PC-3 (cell line): ENCODE measurements at regions not wholly inside any gene's neighbourhood (a gene's known extent, or its start where the extent isn't known, plus 50 kb on each side); places are given as distances from the start of the nearest gene placed in this dataset.

Experiments used
- ATAC-seq: fragments of 200-7000 bp; cut with Tn5 transposase; 2 replicates; pipeline ENCODE4 v1.9.1; 2020; ENCODE audit warnings: mild to moderate bottlenecking, moderate library complexity
- BruUV-seq: library from RNA; stranded (reverse); fragments of 400-500 nt; replicated peaks from 2 replicates; lab custom pipeline; 2021; lab: Mats Ljungman, UMichigan
- CTCF ChIA-PET: fragments of 300-600 bp; sonication (Branson Sonifier 250); formaldehyde crosslinking; loops from one replicate; lab custom pipeline; 2022; ENCODE audit warnings: antibody characterized with exemption; lab: Charles Lee
- POLR2A ChIA-PET: fragments of 300-600 bp; sonication (Branson Sonifier 250); formaldehyde crosslinking; loops from one replicate; lab custom pipeline; 2022; ENCODE audit warnings: antibody characterized with exemption; ENCODE audit not compliant: unreplicated experiment; lab: Charles Lee
- DNase-seq: peaks from one replicate; pipeline ENCODE4 v3.0.0-alpha.2; 2015
- H2AFZ ChIP-seq: fragments of 300-600 bp; sonication (generic); 2 replicates; pipeline ENCODE4 v1.6.0; 2016; ENCODE audit warnings: antibody characterized with exemption, low read length
- H3F3A ChIP-seq: fragments of 300-600 bp; sonication (generic); one replicate; pipeline ENCODE4 v1.6.0; 2017; ENCODE audit warnings: antibody characterized with exemption, low read length, control low read depth, mild to moderate bottlenecking; ENCODE audit not compliant: unreplicated experiment
- H3K27ac ChIP-seq: fragments of 300-600 bp; sonication (generic); 2 replicates; pipeline ENCODE4 v1.5.1; 2016; ENCODE audit warnings: mild to moderate bottlenecking, low read length
- H3K27me3 ChIP-seq: fragments of 300-600 bp; sonication (generic); 2 replicates; pipeline ENCODE4 v1.6.1; 2016; ENCODE audit warnings: low read length, mixed read lengths
- H3K36me3 ChIP-seq: fragments of 300-600 bp; sonication (generic); 2 replicates; pipeline ENCODE4 v1.6.1; 2016; ENCODE audit warnings: low read depth, mixed run types, low read length, mixed read lengths
- H3K4me1 ChIP-seq: fragments of 300-600 bp; sonication (generic); 2 replicates; pipeline ENCODE4 v1.5.1; 2016; ENCODE audit warnings: low read length; ENCODE audit not compliant: insufficient read depth
- H3K4me2 ChIP-seq: fragments of 300-600 bp; sonication (generic); 2 replicates; pipeline ENCODE4 v1.6.0; 2016; ENCODE audit warnings: low read length
- H3K4me3 ChIP-seq: fragments of 300-600 bp; sonication (generic); 2 replicates; pipeline ENCODE4 v1.5.1; 2016; ENCODE audit warnings: mild to moderate bottlenecking, low read length, mixed read lengths
- H3K79me2 ChIP-seq: fragments of 300-600 bp; sonication (generic); 2 replicates; pipeline ENCODE4 v1.6.1; 2017; ENCODE audit warnings: low read length, mixed read lengths
- H3K9ac ChIP-seq: fragments of 300-600 bp; sonication (generic); 2 replicates; pipeline ENCODE4 v1.6.0; 2016; ENCODE audit warnings: mild to moderate bottlenecking, low read length
- H3K9me2 ChIP-seq: fragments of 300-600 bp; sonication (generic); replicated peaks from 2 replicates; pipeline ENCODE4 v1.6.1; 2016; ENCODE audit warnings: mixed run types, low read length, mixed read lengths
- H3K9me3 ChIP-seq: fragments of 300-600 bp; sonication (generic); 2 replicates; pipeline ENCODE4 v1.6.1; 2016; ENCODE audit warnings: low read length, mixed read lengths
- H4K20me1 ChIP-seq: fragments of 300-600 bp; sonication (generic); 2 replicates; pipeline ENCODE4 v1.6.1; 2016; ENCODE audit warnings: low read length, mixed read lengths
- EZH2 ChIP-seq: fragments of 300-600 bp; sonication (generic); IDR thresholded peaks from one replicate; pipeline ENCODE4 v1.6.1; 2017; ENCODE audit warnings: antibody characterized with exemption, mild to moderate bottlenecking, low read length; ENCODE audit not compliant: unreplicated experiment
- EZH2phosphoT487 ChIP-seq: fragments of 300-600 bp; sonication (generic); IDR thresholded peaks from 2 replicates; pipeline ENCODE4 v1.6.1; 2018; ENCODE audit warnings: mild to moderate bottlenecking, antibody characterized with exemption, low read length, borderline replicate concordance
- intact Hi-C: fragments of 100-400 bp; cut with micrococcal nuclease; formaldehyde crosslinking; loops from 2 replicates; pipeline ENCODE4 v1.9.0; 2023
- TF ChIP-seq, protein P1 (sequence below): fragments of 300-600 bp; sonication (generic); conservative IDR thresholded peaks from 2 replicates; pipeline ENCODE4 v1.5.1; 2017; ENCODE audit warnings: antibody characterized with exemption, low read depth, mild to moderate bottlenecking, low read length

DNA sequence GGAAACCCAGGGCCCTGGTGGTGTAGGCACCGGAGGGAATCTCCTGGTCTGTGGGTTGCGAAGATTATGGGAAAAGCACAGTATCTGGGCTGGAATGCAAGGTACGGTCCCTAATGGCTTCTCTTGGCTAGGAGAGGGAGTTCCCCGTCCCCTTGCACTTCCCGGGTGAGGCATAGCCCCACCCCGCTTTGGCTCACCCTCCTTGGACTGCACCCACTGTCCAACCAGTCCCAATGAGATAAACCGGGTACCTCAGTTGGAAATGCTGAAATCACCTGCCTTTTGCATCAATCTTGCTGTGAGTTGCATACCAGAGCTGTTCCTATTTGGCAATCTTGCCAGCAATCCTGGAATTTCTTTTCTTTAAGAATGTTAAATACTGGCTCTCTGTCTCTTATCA is 1429.1 kb downstream of the MAT2B start:
- Histone ChIP-seq H3K4me2 (no peak overlapping the region), H4K20me1 (no peaks in the 10 kb centered on the region), H3F3A (no peaks in the 10 kb centered on the region), H2AFZ (no peak overlapping the region), H3K36me3 (no peaks in the 10 kb centered on the region), H3K9me2 (no peaks in the 10 kb centered on the region), H3K79me2 (no peaks in the 10 kb centered on the region), H3K27ac (no peak overlapping the region), H3K9ac (no peak overlapping the region), H3K9me3 (no peaks in the 10 kb centered on the region), H3K27me3 (no peaks in the 10 kb centered on the region), H3K4me3 (no peak overlapping the region), H3K4me1 (no peaks in the 10 kb centered on the region)
- DNase-seq (no peak), ATAC-seq (no peak)
- intact Hi-C loops, result no loop called here
- POLR2A ChIA-PET, result no interaction called here
- CTCF ChIA-PET, result no interaction called here
- TF ChIP-seq EZH2, result no peak
- no TSS peak for BruUV-seq

DNA sequence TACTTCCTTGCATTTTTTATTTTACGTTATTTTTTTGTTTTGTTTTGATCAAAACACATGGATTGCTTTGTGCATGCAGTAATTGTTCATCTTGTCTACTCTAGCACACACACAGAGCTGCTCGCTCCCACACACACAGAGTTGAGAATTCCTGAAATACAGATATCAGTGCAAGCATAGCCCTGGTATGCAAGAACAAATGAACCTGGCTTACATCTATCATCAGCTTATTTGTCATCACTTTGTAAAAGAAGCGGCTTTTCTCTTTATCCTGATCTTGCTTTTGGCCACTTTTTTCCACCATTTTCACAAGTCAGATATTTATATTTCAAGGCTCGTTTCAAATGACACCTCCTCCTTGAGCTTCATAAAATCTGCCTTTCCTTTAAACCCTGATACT is 1435.7 kb downstream of the MAT2B start:
- ChIA-PET POLR2A (no interaction called here), CTCF (no interaction called here)
- Histone ChIP-seq H3K4me2 (no peak overlapping the region), H3K79me2 (no peaks in the 10 kb centered on the region), H3F3A (no peaks in the 10 kb centered on the region), H3K4me1 (no peaks in the 10 kb centered on the region), H2AFZ (no peak overlapping the region), H3K9me3 (no peaks in the 10 kb centered on the region), H4K20me1 (no peaks in the 10 kb centered on the region), H3K9ac (no peak overlapping the region), H3K36me3 (no peaks in the 10 kb centered on the region), H3K9me2 (no peaks in the 10 kb centered on the region), H3K27me3 (no peaks in the 10 kb centered on the region), H3K27ac (no peak overlapping the region), H3K4me3 (no peak overlapping the region)
- DNase-seq (no peak), ATAC-seq (no peak)
- TF ChIP-seq, protein P1, sequence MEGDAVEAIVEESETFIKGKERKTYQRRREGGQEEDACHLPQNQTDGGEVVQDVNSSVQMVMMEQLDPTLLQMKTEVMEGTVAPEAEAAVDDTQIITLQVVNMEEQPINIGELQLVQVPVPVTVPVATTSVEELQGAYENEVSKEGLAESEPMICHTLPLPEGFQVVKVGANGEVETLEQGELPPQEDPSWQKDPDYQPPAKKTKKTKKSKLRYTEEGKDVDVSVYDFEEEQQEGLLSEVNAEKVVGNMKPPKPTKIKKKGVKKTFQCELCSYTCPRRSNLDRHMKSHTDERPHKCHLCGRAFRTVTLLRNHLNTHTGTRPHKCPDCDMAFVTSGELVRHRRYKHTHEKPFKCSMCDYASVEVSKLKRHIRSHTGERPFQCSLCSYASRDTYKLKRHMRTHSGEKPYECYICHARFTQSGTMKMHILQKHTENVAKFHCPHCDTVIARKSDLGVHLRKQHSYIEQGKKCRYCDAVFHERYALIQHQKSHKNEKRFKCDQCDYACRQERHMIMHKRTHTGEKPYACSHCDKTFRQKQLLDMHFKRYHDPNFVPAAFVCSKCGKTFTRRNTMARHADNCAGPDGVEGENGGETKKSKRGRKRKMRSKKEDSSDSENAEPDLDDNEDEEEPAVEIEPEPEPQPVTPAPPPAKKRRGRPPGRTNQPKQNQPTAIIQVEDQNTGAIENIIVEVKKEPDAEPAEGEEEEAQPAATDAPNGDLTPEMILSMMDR, result no peak
- TF ChIP-seq EZH2phosphoT487 (no peak), EZH2 (no peak)
- BruUV-seq, result no TSS peak
- intact Hi-C loops, result no loop called here

DNA sequence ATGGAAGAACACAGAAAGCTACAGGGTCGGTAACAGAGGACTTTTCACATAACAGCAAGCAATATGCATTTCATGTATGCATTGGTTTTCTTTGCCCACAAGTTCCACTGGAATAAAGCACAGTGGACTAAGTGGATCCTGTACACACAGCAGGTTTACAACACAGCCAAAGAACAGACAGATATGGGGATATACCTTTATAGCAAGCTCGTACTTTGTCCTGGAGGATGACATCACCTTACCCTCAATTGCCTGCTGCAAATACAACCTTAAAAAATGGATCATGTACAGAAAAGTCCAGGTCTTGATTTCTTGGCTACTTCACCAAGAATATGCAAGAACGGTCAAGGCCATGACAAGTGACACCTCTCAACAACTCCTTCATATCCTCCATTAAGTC is 1445.5 kb downstream of the MAT2B start:
- Histone ChIP-seq H3K9ac (no peak overlapping the region), H3K27ac (no peak overlapping the region), H4K20me1 (no peaks in the 10 kb centered on the region), H3F3A (no peaks in the 10 kb centered on the region), H3K9me3 (no peaks in the 10 kb centered on the region), H3K4me2 (no peak overlapping the region), H3K36me3 (no peaks in the 10 kb centered on the region), H3K4me1 (no peaks in the 10 kb centered on the region), H3K4me3 (no peak overlapping the region), H3K79me2 (no peaks in the 10 kb centered on the region), H3K9me2 (no peaks in the 10 kb centered on the region), H2AFZ (no peak overlapping the region), H3K27me3 (no peaks in the 10 kb centered on the region)
- CTCF ChIA-PET, result no interaction called here
- POLR2A ChIA-PET, result no interaction called here
- intact Hi-C loops, result loop anchor here (10.0 kb wide), 1 partner anchor 504 kb away; no protein-coding TSS in a partner anchor
- ATAC-seq, result no peak
- DNase-seq, result no peak
- TF ChIP-seq, protein P1, result no peak
- no TSS peak for BruUV-seq
